Testis (tissue), 2 donors: ENCODE measurements at regions not wholly inside any gene's neighbourhood (a gene's known extent, or its start where the extent isn't known, plus 50 kb on each side); places are given as distances from the start of the nearest gene placed in this dataset.

ENCODE experiments used
- DNase-seq: peaks from one replicate; pipeline ENCODE4 v3.0.0-alpha.2; 2019
- H3K27ac ChIP-seq, 2 donors: fragments of 200-600 bp; sonication (generic); one replicate each; pipeline ENCODE4 v1.5.1; 2019
- H3K27me3 ChIP-seq: fragments of 200-600 bp; sonication (generic); one replicate; pipeline ENCODE4 v1.5.1; 2019
- H3K36me3 ChIP-seq: fragments of 200-600 bp; sonication (generic); one replicate; pipeline ENCODE4 v1.5.1; 2017; ENCODE audit warnings: low read depth; ENCODE audit errors: missing control alignments
- H3K4me1 ChIP-seq: fragments of 200-600 bp; sonication (generic); one replicate; pipeline ENCODE4 v1.5.1; 2019
- H3K4me3 ChIP-seq, 2 donors: fragments of 200-600 bp; sonication (generic); one replicate each; pipeline ENCODE4 v1.5.1; 2017 to 2019
- H3K9me3 ChIP-seq: fragments of 200-600 bp; sonication (generic); one replicate; pipeline ENCODE4 v1.5.1; 2017
- POLR2A ChIP-seq: fragments of 450-650 bp; IDR thresholded peaks from one replicate; pipeline ENCODE4 v1.6.1; 2017; ENCODE audit warnings: antibody characterized with exemption, mild to moderate bottlenecking, moderate library complexity
- WGBS, 2 donors: methylation state at CpG; one replicate each; pipeline ENCODE4 v1.1.5; 2018; 5-methylcytosine and 5-hydroxymethylcytosine counted together
- intact Hi-C: fragments of 100-400 bp; cut with DNase I; formaldehyde crosslinking; loops from one replicate; pipeline ENCODE4 v1.15.1; 2023; ENCODE audit warnings: low total_unique reads
- small RNA-seq, 2 donors: library from RNA; depleted of rRNA; stranded (forward); fragments of <200 nt; gene quantifications; one replicate each; pipeline ENCODE3, GENCODE V24; 2016
- TF ChIP-seq, protein P1 (sequence below), 3 experiments: fragments of 450-650 bp in 2 of 3; fragments of 200-600 bp in 1 of 3; sonication (generic) in 1 of 3; IDR thresholded peaks; one replicate each; pipeline ENCODE4 v1.5.1; 2016 to 2019; ENCODE audit warnings: antibody characterized with exemption in 3 of 3, mild to moderate bottlenecking in 2 of 3, moderate library complexity in 1 of 3

DNA sequence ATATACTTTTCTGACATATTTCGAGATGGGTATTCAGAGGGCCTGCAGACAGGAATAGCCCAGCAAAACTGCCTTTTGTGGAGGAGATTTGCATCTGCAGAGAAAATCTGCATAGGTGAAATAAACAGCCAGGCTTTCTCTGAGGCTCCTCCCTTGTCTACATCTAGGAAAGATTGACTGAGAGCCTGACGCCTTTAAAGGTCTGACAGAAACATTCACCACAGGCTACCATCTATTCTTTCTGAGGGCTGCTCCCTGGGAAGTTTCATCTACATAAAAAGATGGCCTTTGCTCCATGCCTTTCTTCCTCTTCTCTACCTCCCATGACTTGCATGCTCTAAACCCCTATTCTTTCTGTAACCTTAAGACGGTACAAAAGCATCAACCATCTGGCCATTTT lies 55.0 kb upstream of the AP1S2 start:
- DNase-seq = no peak
- Histone ChIP-seq H3K27me3 (no peaks in the 10 kb centered on the region), H3K4me1 (no peaks in the 10 kb centered on the region), H3K9me3 (no peaks in the 10 kb centered on the region), H3K36me3 (no peaks in the 10 kb centered on the region), H3K27ac (no peak overlapping the region), H3K4me3 (no peak overlapping the region)
- intact Hi-C loops = no loop called here
- WGBS, 2 donors = 80 to 81% methylated on average over 3 of the region's 3 CpGs
- TF ChIP-seq POLR2A = no peak
- TF ChIP-seq, protein P1, sequence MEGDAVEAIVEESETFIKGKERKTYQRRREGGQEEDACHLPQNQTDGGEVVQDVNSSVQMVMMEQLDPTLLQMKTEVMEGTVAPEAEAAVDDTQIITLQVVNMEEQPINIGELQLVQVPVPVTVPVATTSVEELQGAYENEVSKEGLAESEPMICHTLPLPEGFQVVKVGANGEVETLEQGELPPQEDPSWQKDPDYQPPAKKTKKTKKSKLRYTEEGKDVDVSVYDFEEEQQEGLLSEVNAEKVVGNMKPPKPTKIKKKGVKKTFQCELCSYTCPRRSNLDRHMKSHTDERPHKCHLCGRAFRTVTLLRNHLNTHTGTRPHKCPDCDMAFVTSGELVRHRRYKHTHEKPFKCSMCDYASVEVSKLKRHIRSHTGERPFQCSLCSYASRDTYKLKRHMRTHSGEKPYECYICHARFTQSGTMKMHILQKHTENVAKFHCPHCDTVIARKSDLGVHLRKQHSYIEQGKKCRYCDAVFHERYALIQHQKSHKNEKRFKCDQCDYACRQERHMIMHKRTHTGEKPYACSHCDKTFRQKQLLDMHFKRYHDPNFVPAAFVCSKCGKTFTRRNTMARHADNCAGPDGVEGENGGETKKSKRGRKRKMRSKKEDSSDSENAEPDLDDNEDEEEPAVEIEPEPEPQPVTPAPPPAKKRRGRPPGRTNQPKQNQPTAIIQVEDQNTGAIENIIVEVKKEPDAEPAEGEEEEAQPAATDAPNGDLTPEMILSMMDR (IDR thresholded peaks at IDR 0.05) = no peak

DNA sequence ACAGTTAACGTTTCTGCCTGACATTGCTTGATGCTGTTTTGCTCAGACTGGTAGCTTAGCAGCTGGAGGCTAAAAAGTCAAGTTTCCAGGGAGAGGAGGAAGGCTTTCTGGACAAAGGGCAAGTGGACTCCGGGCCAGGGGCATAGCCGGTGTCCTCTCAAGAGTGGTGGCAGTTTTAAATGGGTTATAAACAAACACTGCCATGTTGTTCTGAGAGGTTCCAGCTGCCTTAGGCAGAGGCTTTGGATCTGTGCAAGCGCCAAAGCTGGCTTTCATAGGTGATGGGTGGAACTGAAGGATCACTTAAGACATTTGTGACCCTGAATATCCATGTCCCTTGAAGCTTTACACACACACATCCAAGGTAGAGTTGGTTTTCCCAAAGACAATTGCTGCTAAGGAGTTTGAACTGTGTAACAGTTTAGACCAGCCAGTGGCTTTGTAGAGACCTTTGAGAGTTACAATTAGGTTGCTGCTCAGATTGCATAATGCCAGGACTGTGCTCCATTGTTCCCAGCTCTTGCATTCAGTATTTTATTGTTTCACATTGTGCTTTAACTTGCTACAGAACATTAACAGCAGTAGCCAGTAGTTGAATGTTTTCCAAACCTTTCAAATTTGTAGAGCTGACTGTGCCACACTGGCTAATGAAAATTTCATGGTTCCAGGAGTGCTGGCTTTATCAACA lies 54.1 kb upstream of the AP1S2 start:
- Histone ChIP-seq H3K9me3 (no peaks in the 10 kb centered on the region), H3K4me3 (no peak overlapping the region), H3K36me3 (no peaks in the 10 kb centered on the region), H3K27me3 (no peaks in the 10 kb centered on the region), H3K4me1 (no peaks in the 10 kb centered on the region), H3K27ac (peak overlapping the region in 1 of 2 donors; percentile 24)
- intact Hi-C loops = no loop called here
- TF ChIP-seq, protein P1 (IDR thresholded peaks at IDR 0.05) = no peak
- no peak for TF ChIP-seq POLR2A
- peak; percentile 40 for DNase-seq
- 56 to 84% methylated on average over 1 to 4 of the region's 4 CpGs for WGBS, 2 donors

DNA sequence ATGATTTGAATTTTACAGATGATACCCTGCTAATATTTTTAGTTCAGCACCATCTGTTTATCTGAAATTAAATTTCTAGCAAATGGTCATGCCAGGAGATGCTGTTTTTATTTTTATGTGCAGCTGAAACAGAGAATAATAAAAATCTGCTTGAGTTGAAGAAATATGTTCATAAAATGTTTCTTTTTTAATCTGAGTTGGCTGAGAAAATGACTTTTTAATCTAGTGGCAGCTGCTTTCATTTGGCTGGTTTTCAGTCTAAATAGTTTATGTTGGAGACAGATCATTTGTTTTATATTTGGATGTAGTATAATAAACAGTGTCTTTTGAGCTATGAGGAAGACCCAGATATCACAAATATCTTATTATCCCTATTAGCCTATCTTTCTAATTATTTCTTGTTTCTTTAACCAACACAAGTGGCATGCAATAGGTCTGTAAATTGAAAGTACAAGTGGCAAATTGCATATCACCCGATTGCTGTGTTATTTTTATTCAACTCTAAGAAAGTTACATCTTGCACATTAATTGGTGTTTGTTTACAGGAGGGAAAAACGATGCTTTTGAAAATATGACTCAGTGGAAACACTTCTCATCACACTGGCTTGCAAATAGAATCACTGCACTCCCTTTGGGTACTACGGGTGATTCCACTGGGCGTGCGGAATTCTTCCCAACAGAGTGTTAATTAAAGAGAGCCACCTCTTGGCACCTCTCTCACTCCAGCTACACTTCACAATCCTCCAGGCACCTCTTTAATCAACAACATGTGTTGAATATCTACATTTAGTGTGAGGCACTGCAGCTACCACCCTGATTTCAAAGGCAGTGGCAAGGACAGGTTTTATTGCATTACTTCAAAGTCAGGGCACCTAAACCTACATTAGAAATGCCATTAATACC lies 51.7 kb upstream of the AP1S2 start:
- Histone ChIP-seq H3K9me3 (no peaks in the 10 kb centered on the region), H3K4me1 (no peaks in the 10 kb centered on the region), H3K4me3 (no peak overlapping the region), H3K36me3 (no peaks in the 10 kb centered on the region), H3K27me3 (no peaks in the 10 kb centered on the region), H3K27ac (no peak overlapping the region)
- DNase-seq = no peak
- no peak for TF ChIP-seq POLR2A
- TF ChIP-seq, protein P1 (IDR thresholded peaks at IDR 0.05) = no peak
- intact Hi-C loops = no loop called here
- WGBS, 2 donors = 28 to 43% methylated on average over 5 of the region's 5 CpGs

Small RNAs in the stretch of these regions (small RNA-seq; reads per million reads assigned to genes)
- 0 reads per million in 2 donors for gene RNU5F-7P
